ENCODE measurements at regions not wholly inside any gene's neighbourhood (a gene's known extent, or its start where the extent isn't known, plus 50 kb on each side); places are given as distances from the start of the nearest gene placed in this dataset.
"Not testable (repeated sequence)": the region's sequence is repeated elsewhere in the genome, so short reads cannot be mapped to it uniquely, and the experiment has no call there.

- no peak for DNase-seq (ENCODE audit: low spot score)
Observed at GRCh38 chrX:106356580-106356979, 188.5 kb downstream of the PWWP3B start.

GRCh38 chrX:106363214-106363613 lies 195.1 kb downstream of the PWWP3B start:
- DNase-seq (ENCODE audit: low spot score), result no peak

- DNase-seq (ENCODE audit: low spot score), result no peak
Observed at GRCh38 chrX:106378616-106379015, 210.5 kb downstream of the PWWP3B start.

GRCh38 chrX:106391284-106391911 lies 220.4 kb upstream of the RADX start:
- no peak for DNase-seq (ENCODE audit: low spot score)

DNA sequence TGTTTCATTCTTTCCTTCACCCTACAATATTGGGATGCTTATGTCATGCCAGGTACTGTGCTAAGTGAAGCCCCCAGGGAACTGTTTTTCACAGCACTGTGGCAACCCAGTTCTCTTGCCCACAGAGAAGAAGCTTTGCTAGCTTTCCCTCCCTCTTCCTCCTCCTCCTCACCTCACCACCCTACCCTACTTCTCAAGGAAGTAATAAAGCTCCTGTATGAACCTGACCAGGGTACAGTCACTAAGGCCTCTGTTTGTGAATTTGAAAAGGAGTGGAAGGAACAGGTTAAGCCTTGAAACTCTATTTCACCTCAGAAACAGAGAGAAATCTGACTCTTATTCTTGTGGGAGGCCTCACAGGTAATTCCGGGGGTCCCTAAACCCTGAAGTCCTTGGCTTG lies 219.4 kb upstream of the RADX start:
- DNase-seq (ENCODE audit: low spot score), result no peak

- DNase-seq (ENCODE audit: low spot score), result no peak
Observed at GRCh38 chrX:106397788-106398538, 213.8 kb upstream of the RADX start.

DNA sequence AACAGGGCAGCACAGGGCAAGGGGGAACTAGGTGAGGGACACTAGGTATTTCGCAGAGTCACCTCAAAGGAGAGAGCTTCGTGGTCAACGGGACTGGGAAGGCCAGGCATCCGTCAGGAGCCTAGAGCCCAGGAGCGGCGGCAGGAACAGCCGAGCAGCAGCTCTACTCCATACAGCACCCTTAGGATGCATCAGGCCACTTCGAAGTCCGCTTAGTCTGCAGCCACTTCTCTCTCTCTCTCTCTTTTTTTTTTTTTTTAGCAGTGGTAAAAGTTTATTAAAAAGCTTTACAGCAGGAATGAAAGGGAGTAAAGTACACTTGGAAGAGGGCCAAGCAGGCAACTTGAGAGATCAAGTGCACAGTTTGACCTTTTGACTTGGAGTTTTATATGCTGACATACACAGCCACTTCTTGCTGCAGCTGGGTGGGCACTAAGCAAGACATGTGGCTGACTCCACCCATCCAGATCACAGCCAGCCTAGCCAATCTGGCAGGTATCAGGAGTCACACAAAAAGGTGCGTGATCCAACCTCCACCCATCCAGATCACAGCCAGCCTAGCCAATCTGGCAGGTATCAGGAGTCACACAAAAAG lies 209.7 kb upstream of the RADX start:
- DNase-seq (ENCODE audit: low spot score), result no peak

DNA sequence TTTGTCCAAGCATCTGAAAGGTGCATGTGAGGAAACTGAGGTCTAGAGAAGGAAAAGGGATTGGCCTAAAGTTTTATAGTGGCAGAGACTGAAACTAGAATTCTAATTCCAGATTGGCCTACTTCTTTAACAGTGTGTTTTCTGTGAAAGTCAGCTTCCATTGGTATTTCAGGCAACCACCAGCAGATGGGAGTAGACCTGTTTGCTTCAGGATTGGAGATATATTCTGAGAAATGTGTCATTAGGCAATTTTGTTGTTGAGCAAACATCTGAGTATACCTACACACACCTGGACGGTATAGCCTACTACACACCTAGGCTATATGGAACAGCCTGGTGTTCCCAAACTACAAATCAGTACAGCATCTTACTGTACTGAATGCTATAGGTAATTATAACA lies 207.3 kb upstream of the RADX start:
- no peak for DNase-seq (ENCODE audit: low spot score)

- no peak for DNase-seq (ENCODE audit: low spot score)
Observed at GRCh38 chrX:106415276-106415895, 196.4 kb upstream of the RADX start.

DNA sequence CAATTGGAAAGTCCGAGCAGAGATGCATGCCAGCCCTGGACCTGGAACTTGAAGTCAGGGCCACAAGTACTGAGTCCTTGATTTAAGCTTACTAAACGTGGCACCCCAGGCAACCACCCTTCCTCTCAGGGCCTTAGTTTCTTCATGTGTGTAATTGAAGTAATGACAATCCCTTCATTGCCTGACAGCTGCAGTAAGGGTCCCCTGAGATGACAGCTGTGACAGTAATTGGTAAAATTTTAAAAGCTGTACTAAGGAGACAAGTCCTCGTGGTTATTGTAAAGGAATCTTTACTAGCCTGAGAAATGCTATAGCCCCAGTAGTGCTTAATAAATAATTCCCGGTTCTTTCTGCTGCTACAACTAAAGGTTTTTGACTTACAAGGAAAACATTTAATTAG lies 175.1 kb upstream of the RADX start:
- DNase-seq (ENCODE audit: low spot score), result no peak

- DNase-seq (ENCODE audit: low spot score), result no peak
Observed at GRCh38 chrX:106437407-106437806, 174.4 kb upstream of the RADX start.

GRCh38 chrX:106450405-106450804 lies 161.4 kb upstream of the RADX start:
- DNase-seq (ENCODE audit: low spot score), result no peak

- DNase-seq (ENCODE audit: low spot score), result no peak
Observed at GRCh38 chrX:106451933-106452332, 159.8 kb upstream of the RADX start.

DNA sequence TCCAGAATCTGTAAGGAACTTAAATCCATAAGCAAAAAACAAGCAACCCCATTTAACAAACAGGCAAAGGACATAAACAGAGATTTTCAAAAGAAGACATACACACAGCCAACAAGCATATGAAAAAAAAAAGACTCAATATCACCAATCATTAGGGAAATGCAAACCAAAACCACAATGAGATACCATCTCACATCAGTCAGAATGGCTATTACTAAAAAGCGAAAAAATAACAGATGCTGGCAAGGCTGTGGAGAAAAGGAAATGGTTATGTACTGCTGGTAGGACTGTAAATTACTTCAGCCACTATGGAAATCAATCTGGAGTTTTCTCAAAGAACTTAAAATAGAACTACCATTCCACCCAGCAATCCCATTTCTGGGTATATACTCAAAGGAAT lies 156.8 kb upstream of the RADX start:
- DNase-seq (ENCODE audit: low spot score), result no peak

DNA sequence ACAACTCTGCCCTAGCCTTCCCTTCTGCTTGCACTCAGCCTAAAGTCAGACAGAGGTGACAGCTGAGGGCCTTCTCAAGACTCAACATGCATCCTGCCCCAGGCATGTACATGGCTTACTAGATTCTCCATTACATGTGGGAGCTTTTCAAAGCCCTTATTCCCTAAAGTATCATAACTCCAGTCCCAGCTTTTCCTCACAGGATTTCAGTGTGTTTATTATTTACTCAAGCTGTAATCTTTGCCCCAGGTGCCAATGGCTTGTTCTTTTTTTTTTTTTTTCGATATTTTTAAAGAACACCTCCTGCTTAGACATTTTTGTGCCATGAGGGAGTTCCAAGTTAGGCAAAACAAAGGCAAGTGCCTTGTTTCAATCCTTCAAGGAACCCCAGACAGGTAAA lies 154.0 kb upstream of the RADX start:
- no peak for DNase-seq (ENCODE audit: low spot score)

DNA sequence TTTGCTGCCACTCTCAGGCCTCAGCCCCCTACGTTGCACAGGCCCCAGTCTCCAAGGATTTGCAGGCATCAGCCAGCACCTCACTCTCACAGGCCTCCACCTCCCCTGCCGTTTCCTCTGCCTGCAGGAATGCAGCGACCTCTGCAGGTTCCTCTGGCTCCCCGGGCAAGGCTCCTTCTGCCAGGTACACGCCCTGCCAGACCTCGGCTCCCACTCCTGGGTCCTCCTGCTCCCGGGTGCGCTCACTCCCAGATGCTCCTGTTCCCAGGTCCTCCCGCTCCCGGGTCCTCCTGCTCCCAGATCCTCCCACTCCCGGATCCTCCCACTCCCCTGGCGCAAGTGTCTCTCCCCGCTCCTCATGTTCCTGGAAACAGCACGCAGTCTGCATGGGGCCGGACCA lies 144.4 kb upstream of the RADX start:
- DNase-seq (ENCODE audit: low spot score), result no peak

DNA sequence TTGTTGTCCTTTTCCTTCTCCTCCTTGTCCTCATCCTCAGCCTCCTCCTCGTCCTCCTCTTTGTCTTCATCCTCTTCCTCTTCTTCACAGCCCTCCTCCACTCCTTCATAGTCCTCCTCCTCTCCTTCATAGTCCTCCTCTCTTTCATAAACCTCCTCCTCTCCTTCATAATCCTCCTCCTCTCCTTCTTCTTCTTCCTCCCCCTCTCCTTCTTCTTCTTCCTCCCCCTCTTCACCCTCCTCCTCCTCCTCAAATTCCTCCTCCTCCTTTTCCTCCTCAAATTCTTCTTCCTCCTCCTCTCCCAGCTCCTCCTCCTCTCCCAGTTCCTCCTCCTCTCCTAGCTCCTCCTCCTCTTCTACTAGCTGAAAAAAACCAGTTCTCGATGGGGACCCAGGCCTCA lies 143.8 kb upstream of the RADX start:
- no peak for DNase-seq (ENCODE audit: low spot score)

GRCh38 chrX:106468433-106468832 lies 143.3 kb upstream of the RADX start:
- DNase-seq (ENCODE audit: low spot score), result no peak

GRCh38 chrX:106479920-106480319 lies 131.9 kb upstream of the RADX start:
- no peak for DNase-seq (ENCODE audit: low spot score)

DNA sequence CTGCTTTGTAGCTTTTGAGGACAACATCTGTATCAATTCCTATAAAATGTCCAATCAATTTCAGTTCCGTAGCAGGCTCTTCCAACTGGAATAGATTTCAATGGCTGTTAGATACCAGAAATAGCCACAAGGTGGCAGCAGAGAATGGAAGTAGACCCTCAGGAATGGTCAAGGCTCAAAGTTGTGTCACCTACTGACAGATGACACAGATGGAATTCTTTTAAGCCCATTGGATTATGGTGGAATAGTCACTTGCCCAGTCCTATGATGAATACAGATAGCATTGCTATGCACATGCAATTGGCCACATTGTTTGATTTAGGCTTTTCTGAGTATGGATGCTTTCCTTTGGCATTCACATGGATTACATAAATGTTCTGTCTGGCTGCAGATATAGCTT lies 130.4 kb upstream of the RADX start:
- peak; percentile 60 for DNase-seq (ENCODE audit: low spot score)

GRCh38 chrX:106484233-106484632 lies 127.5 kb upstream of the RADX start:
- no peak for DNase-seq (ENCODE audit: low spot score)

GRCh38 chrX:106493210-106493816 lies 118.5 kb upstream of the RADX start:
- not testable (repeated sequence) for DNase-seq (ENCODE audit: low spot score)

All from ureter (tissue), 1 donor.